Activated CD4-positive, alpha-beta T cell treated with anti-CD3 and anti-CD28 coated beads, Interleukin-2, amount 50 U/mL, for 4 hours (primary cell): ENCODE measurements at regions not wholly inside any gene's neighbourhood (a gene's known extent, or its start where the extent isn't known, plus 50 kb on each side); places are given as distances from the start of the nearest gene placed in this dataset.
"Not testable (repeated sequence)": the region's sequence is repeated elsewhere in the genome, so short reads cannot be mapped to it uniquely, and the experiment has no call there.

Source experiments
- DNase-seq, 2 experiments: peaks; one replicate each; pipeline ENCODE4 v3.0.0-alpha.2; 2020

DNA sequence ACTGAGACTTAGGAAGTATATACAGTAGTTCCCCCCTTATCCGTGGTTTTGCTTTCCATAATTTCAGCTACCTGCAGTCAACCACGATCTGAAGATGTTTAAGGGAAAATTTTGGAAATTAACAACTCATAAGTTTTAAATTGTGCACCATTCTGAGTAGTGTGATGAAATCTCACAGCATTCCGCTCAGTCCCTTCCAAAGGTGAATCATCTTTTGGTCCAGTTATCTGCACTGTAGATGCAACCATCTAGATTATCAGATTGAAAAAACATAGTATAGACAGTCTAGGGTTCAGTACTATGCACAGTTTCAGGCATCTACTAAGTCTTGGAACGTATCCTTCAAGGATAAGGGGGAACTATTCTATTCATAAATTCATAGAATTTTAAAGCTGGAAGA lies 109.0 kb downstream of the ANXA3 start:
- DNase-seq: no peak

GRCh38 chr4:78661086-78661690 lies 109.6 kb downstream of the ANXA3 start:
- DNase-seq: no peak

- no peak for DNase-seq
Measured at GRCh38 chr4:78661921-78662521, 110.5 kb downstream of the ANXA3 start.

- no peak for DNase-seq
Measured at GRCh38 chr4:78662658-78663057, 111.1 kb downstream of the ANXA3 start.

DNA sequence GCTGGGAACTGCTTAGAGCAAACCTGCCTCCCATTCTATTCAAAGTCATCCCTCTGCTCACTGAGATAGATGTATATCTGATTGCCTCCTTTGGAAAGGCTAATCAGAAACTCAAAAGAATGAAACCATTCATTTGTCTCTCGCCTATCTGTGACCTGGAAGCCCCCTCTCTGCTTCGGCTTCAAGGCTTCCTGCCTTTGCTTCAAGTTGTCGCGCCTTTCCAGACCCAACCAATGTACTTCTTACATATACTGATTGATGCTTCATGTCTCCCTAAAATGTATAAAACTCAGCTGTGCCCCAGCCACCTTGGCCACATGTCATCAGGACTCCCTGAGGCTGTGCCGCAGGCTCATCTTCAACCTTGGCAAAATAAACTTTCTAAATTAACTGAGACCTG lies 111.9 kb upstream of the BMP2K start:
- DNase-seq: not testable (repeated sequence)

DNA sequence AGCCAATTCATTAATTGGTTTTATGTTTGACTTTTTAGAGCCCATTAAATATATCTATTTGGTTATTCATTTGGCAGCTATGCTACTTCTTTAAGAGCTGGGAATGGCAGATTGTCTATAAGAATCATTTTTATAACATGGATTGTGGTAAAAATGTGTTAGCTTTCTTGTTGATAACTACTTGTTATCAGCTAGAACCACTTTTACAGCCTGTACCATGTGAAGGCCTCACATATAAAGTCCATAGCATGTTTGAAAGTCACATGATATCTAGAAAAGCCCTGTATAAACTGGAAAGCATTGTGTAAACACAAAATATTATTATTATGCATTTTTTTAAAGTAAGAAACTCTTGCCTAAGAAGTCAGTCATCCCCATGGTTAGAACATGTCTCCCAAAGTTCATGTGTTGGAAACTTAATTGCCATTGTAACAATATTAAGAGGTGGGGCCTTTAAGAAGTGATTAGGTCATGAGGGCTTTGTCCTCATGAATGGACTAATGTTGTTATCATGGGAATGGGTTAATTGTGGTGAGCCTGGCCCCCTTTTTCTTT lies 110.9 kb upstream of the BMP2K start:
- no peak for DNase-seq

DNA sequence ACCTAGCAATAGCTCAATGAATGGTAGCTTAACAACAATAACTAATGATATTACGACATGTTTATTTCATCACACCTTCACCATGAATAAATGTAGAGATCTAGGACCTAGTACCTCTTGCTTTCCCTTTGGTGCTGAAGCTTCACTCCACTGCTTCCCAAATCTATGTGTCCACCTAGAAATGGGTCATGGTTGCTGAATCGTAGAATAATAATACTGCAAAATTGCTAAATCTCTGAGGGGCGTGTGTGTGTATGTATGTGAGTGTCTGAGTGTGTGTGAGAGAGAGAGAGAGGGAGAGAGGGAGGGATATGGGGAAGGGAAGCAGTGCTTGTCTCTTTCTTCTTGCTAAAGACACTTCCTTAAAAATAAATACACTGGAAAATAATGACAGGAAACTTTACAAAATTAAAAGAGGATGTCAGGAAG lies 109.3 kb upstream of the BMP2K start:
- no peak for DNase-seq

DNA sequence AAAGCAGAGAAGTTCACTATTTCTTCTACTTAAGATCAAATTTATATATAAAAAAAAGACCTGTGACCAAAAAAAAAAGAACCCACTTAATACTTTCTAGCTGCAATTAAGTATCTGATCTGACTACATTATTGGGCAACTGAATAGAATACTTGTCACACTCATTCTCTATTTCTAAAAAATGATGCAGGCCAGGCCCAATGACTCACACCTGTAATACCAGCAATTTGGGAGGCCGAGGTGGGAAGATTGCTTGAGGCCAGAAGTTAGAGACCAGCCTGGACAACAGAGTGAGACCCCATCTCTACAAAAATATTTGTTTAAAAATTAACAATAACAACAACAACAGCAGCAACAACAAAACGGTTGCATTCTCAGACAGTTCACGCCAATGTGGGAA lies 108.8 kb upstream of the BMP2K start:
- no peak for DNase-seq

- no peak for DNase-seq
Measured at GRCh38 chr4:78667764-78668163, 108.4 kb upstream of the BMP2K start.

DNA sequence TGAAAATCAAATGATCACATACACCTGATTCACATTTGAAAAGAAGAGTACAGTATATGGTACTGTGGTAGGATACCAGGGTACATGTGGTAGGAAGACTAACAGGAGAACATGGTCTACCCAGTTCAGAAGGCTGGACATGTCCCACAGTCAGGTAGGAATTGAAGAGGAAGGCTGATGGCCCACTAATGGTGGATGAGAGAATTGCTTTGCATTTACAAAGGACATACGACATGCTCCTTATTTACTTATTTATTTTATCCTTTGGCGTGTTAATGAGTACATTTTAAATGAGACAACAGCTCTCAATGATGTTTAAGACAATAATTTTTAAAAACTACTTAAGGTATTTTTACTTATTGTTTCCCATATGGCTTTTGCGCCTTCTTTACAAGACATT lies 106.7 kb upstream of the BMP2K start:
- DNase-seq: no peak

GRCh38 chr4:78671903-78672815 lies 104.0 kb upstream of the BMP2K start:
- DNase-seq: no peak

DNA sequence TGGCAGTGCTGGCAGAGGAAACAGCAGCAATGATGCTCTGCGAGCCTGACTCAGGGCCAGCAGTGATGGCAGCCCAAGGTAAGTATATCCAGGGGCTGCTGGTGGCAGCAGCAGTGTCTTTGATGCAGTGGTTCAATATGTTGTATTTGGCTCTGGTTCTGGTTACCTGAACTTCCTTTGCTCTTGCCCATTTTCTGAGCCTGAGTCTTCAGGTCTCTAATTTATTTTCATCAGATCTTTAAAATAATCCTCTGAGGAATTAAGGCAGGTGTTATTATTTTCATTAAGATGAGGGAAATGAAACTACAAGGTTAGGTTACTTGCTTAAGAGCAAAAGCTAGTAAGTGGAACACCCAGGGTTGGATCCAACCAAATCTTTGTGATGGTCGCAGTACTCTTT lies 102.8 kb upstream of the BMP2K start:
- no peak for DNase-seq

- no peak for DNase-seq
Measured at GRCh38 chr4:78675325-78675724, 100.8 kb upstream of the BMP2K start.

- no peak for DNase-seq
Measured at GRCh38 chr4:78682070-78682469, 94.1 kb upstream of the BMP2K start.

GRCh38 chr4:78683352-78683751 lies 92.8 kb upstream of the BMP2K start:
- no peak for DNase-seq

DNA sequence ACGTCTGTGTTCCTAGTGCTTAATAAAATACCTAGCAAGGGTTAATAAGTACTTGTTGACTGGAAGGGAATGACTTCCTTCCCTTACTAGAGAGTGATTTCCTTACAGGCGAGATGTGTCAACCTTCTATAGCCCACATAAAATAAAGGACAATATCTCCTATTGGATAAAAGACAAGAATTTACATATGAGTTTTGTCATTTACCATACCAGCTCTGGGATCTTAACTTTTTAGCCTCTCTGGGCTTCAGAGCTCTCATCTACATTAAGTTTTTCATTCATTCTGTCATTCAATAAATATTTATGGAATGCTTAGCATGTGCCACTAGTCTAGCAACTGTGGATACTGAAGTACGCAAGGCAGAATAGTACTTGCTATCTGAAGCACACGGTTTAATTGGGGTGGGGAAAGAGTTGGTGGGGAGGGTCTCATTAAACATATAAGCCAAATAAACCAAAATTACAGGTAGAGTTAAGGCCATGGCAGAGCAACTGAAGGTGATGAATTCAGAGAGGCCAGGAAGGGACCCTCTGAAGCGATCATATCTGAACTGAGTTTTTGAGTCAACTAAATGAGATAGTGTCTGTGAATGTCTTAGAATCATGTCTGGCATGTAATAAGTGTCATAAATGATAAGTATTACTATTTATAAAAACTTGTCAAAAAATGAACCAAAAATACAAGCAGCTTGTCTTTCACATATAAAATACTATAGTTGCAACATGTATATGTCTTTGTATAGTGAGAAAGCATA lies 91.6 kb upstream of the BMP2K start:
- DNase-seq: no peak

GRCh38 chr4:78687818-78688217 lies 88.3 kb upstream of the BMP2K start:
- no peak for DNase-seq

GRCh38 chr4:78688366-78688765 lies 87.8 kb upstream of the BMP2K start:
- DNase-seq: no peak

DNA sequence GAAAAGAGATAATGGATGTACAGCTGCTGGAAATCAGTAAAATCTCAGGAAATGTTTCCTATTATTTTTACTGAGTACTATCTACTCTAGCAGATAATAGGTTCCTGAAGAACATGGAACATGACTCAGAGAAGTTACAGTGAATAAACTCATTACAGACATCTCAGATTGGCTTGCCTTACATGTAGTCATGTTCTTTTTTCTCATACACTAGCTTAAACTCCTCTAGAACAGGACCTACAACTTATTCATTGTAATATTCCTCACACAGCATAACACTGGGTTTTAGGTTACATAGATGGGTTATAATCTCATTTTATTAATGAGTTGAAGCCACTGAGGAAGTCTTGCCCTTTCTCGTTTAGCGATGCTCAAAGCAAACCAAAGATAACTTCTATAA lies 86.9 kb upstream of the BMP2K start:
- no peak for DNase-seq

GRCh38 chr4:78689700-78690323 lies 86.3 kb upstream of the BMP2K start:
- no peak for DNase-seq

- DNase-seq: no peak
Measured at GRCh38 chr4:78691334-78691754, 84.8 kb upstream of the BMP2K start.
